Muscle of arm (tissue), 1 donor: ENCODE measurements at regions not wholly inside any gene's neighbourhood (a gene's known extent, or its start where the extent isn't known, plus 50 kb on each side); places are given as distances from the start of the nearest gene placed in this dataset.
A peak's percentile ranks its signal among the peaks of the same experiment; 100 is the strongest.
"Not testable (repeated sequence)": the region's sequence is repeated elsewhere in the genome, so short reads cannot be mapped to it uniquely, and the experiment has no call there.

Experiments
- DNase-seq: peaks from one replicate; pipeline ENCODE4 v3.0.0-alpha.2; 2013

DNA sequence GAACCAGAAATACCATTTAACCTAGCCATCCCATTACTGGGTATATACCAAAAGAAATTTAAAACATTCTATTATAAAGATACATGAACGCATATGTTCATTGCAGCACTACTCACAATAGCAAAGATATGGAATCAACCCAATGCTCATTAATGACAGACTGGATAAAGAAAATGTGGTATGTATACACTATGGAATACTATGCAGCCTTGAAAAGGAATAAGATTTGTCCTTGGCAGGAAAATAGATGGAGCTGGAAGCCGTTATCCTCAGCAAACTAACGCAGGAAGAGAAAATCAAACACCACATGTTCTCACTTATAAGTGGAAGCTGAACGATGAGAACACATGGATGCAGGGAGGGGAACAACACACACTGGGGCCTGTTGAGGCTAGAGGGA, 146.1 kb upstream of the HMGA2 start:
- not testable (repeated sequence) for DNase-seq

DNA sequence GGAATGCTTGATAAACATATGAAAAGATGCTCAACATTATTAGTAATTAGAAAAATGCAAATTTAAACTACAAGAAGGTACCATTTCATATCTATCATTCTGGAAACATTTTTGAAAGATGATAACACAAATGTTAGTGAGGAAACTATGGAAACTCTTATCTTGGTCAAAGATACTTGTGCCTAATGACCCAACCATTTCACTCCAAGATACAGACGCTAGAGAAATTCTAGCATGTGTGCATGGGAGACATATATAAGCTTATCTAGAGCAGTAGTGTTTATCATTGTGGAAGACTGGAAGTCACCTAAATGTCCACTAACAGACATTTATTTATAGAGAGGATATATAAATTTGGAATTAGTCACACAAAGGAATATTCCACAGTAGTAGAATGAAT, 143.1 kb upstream of the HMGA2 start:
- DNase-seq: no peak

DNA sequence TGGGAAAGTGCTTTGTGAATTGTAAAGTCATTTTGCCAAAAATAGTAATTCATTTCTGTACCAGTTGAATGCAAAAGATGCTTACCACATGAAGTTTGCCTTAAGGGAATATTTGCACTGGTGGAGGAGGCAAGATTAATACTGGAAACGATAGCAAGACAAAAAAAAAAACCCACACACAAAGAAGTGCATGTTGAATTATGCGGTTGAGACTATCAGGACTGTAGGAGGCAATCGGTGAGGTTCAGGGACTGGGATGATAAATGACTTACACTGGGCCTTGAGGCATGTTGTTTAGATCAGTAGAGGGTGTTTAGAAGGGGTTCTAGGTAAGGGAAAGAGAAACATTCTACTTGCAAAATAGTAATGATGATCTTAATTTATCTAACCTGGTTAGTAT, 142.2 kb upstream of the HMGA2 start:
- no peak for DNase-seq

DNA sequence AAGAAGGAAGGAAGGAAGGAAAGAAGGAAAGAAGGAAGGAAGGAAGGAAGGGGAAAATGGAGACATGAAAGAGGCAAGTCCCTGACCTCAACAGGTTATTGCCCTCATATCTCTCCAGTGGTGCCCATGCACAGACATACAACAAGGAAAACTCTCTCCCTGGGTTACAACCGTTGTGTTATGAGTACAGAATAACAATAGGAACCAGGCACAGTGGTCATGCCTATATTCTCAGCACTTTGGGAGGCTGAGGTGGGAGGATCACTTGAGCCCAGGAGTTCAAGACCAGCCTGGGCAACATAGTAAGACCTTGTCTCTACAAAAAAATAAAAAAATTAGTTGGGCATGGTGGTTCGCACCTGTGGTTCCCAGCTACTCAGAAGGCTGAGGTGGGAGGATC, 139.4 kb upstream of the HMGA2 start:
- DNase-seq: no peak

DNA sequence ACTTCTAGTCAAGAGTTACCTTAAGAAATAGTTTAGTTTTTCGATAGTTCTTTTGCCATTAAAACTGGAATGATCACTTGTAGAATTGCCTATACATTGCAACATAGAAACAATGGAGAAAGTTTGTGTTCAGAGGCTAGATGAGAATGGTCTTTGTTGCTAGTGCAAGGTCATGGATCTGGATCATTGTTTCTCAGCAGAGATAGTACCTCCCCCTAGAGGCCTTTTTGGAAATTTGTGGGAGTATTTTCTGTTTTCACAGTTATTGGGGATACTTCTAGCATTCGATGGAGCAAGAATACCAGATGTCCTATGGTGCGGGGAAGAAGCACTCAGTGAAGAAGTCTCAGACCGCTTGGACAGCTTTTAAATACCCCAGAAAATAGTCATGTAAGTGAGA, 138.8 kb upstream of the HMGA2 start:
- no peak for DNase-seq

DNA sequence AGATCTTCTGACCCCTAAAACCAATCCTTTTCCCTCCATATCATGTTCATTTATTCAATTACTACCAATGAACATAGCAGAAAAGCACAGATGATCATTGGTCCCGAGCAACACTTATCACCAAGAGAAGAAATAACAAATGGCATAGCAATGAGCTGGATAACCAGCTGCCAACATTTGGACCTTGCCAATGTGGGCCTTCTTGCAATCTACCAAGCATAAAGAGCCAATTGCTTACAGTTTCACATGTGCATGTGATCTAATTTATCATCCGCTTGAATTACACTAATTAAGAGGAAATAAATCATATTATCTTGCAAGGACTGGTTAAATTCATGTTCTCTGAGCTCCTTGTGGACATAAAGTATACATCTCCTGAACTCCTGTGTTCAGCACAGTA, 134.8 kb upstream of the HMGA2 start:
- DNase-seq: no peak

DNA sequence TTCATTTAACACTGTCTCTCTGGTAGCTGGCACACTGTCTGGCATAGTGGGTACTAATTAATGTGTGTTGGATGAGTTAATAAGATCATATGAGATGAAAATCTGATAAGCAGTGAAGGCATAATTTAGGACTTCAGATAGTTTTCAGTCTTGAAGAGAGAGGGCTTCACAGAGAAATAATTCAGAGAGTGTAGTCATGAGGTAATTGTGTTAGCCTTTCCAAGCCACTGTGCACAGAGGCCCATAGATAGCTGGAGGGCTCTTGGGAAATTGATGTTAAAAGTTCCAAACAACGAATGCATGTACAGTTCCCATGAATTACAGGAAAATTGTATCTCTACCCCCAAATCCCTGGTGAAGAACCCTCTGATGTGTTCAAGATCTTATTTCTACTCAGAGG, 133.8 kb upstream of the HMGA2 start:
- DNase-seq: no peak

DNA sequence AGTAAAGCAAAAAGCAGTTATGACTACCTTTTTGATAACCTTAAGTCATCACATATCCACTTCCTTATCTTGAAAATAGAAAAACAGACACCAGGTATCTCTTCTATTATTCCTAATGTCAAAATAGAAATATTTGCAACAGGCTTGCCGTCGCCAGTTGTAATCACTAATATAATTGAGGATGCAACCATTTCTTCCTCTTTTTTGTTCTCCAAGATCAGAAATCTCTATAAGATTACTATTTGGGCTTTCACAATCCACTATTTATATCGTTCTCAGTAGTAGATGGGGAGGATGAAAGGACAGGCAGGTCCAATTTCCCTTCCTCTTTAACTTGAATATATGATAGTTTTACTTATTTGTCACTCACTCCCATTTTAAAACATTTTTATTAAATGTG, 130.2 kb upstream of the HMGA2 start:
- DNase-seq: no peak

DNA sequence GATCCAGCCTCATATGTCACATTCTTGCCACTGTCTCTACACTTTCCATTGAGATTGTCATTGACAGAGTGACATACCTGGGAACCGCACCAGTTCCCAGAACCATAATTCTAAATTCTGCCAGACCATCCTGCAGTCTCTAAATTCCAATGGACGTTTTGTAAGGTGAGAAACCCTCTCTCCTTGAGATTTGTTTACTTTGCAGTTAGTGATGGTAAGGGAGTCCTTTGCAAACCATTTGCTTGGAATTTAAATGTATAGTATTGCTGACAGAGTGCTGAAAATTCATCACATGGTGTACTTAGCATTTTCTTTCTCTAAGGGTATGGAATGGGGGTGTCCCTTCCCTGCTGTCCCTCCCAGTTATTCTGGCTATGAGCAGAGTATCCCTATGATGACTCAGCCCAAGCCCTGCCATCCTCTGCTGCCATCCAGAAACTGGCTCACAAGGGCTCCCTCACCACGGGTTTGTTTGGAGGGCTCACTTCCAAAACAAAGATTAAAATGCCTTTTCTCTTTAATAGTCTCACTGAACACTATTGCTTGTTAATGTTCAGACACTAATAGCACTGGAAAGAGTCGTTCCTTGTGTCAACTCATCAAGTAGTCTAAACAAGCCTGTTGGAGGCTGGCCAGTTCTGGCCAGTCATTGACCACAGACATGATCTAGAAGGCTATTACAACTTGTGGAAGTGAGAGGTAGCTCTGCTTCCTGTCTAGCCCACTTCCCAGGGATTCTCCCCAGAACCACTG, 129.0 kb upstream of the HMGA2 start:
- DNase-seq: no peak

DNA sequence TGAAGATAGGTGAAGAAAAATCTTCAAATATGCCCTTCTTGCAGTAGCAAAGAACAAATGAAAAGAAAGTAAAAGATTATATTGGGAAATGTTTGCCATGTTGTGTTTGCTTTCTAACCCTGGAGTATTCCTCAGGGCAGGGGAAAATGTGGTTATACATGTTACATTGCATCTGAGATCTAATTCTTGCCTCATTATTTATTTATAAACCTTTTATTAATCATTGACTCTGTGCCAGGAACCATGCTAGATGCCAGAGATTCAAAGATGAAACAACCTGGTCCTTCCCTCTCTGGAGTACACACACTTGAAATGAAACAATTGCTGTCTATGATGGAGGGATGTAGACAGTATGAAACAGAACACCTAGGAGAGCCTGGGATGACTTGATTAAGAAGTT, 128.1 kb upstream of the HMGA2 start:
- no peak for DNase-seq

DNA sequence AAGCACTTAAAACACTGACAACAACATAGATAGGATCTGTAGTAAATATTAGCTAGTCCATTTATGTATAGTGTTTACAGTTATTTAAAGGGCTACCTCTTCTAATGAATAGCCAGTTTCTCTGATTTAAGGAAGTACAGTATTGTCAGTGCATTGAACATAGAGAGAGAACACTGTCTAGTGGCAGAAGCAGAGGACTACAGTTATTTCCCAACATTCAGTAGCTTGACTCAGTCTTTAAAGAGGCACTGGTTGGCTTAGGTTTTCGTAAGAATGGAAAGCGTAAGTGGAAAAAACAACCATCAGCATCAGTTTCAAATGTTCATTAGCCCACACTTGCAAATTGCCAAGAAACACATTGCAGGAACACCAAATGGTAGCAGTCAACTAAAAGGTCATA, 125.0 kb upstream of the HMGA2 start:
- no peak for DNase-seq

DNA sequence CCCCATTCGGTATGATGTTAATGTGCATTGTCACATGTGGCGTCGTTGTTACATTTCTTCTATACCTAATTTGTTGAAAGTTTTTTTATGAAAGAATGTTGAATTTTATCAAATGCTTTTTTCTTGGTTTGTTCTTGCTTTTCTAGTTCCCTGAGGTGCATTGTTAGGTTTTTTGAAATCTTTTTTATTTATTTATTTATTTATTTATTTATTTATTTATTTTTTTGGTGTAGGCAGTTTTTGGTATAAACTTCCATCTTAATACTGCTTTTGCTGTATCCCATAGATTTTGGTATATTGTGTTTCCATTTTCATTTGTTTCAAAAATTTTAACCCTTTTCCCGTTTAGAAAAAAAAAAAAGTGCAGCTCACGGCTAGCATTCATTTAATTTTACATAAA, 121.1 kb upstream of the HMGA2 start:
- no peak for DNase-seq

DNA sequence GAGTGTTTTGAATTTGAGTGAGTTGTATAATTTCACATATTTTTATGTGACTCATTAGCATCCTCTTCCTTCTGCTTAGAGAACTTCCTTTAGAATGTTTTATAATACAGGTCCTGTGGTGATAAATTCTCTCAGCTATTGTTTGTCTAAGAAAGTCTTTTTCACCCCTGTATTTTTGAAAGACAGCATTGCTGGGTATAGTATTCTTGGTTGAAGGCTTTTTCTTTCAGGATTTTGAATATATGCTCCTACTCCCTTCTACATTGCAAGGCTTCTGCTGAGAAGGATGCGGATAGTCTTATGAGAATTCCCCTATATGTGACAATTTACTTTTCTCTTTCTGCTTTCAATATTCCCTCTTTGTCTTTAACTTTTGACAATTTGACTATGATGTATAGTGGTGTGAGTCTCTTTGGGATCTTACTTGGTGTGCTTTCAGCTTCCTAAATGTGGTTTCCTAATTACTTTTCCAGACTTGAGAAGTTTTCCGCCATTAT, 118.9 kb upstream of the HMGA2 start:
- DNase-seq: no peak

DNA sequence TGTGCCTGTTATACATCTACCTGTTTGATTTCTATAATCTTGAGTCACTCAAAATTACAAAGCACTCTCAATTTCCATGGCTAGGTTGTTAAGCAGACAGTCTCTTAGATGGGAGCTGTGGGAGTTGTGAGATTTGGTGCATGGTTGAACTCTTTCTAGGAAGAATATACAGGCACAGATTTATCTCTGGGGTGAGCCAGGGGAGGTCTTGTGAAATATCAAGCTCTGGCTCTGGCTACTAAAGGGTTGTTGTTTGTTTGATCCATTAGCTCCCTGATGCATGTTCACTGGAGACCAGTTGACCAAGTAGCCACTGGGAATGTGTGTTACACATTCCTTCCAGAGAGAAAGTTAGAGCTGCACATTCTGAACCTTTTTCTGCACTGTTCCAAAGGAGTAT, 117.2 kb upstream of the HMGA2 start:
- no peak for DNase-seq

DNA sequence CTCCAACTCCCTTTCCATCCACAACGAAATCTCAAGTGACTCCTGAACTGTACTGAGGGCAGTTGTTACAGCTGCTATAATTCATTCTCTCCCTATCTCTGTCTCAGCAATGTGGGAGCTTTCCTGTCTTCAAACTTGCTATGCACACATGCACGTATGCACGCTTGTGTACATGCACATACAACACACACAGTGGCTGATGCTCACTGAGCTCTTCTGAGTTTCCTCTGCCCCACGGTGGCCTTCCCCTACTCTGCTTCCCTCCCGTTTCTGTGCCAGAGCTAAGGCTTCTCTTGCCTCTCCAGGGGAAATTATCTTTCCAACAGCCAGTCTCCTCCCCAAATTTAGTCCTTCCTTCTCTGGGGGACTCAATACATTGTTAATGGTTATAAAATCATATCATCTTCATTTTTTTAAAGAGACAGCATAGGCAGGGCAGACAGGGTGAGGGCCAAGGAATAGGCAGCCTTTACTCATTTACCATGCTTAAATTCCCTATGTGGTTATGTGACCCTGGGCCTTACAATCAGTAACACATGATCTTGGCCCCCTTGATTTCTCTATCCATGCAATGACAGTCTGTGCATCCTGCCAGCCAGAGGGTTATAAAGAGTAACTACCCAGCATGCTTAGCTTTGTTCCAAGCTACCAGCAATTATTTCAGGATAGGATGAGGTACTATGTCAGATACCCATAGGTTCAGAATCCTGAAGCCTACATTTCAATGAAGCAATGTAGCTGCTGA, 111.9 kb upstream of the HMGA2 start:
- no peak for DNase-seq

DNA sequence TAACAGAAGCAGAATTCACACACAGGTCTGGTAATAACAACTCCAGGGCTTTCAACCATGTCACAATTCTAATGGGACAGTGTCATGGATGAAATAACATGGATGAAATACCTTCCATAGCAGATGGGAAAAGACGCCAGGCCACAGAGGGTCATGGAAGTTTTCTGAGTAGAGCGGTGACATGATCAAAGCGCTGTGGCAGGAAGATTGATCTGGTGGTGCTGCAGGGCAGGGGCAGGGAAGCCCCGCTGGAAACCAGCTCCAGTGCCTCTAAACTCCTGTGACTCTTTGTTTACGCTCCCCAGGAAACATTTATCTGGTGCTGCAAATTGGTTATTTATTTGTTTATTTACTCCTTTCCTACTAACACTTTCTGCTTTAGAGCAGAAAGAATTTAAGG, 108.3 kb upstream of the HMGA2 start:
- no peak for DNase-seq

DNA sequence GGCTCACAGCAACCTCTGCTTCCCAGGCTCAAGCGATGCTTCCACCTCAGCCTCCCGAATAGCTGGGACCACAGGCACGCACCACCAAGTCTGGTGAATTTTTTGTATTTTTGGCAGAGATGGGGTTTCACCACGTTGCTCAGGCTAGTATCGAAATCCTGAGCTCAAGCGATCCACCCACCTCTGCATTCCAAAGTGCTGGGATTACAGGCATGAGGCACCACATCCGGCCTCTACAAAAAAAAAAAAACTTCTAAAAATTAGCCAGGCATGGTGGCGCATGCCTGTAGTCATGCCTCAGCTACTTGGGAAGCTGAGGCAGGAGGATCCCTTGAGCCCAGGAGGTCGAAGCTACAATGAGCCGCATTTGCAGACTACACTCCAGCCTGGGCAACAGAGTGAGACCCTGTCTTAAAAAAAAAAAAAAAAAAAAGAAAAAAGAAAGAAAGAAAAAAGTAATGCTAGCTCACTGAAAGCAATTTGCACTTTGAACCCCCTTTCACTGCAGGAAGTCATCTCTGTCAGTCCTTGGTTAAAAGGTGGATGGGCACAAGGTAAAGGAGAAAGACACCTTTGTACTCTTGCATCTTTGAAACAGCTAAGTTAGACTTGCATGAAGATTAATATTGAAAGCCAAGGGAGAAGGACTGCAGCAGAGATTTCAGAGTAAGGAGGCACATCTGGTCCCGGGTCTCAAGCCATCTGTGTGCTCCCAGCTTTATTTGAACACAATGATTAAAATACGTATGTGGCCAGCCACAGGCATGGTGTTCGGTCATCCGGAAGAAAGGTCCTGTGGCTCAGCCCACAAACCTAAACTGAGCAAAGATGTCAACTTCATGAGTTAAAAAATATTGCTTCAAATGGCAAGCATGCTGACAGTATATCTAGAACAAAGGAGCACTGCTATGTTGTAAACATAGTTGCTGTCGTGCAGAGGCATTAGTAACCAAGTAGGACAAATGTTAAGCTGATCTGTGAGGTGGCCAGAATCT, 103.8 kb upstream of the HMGA2 start:
- no peak for DNase-seq

DNA sequence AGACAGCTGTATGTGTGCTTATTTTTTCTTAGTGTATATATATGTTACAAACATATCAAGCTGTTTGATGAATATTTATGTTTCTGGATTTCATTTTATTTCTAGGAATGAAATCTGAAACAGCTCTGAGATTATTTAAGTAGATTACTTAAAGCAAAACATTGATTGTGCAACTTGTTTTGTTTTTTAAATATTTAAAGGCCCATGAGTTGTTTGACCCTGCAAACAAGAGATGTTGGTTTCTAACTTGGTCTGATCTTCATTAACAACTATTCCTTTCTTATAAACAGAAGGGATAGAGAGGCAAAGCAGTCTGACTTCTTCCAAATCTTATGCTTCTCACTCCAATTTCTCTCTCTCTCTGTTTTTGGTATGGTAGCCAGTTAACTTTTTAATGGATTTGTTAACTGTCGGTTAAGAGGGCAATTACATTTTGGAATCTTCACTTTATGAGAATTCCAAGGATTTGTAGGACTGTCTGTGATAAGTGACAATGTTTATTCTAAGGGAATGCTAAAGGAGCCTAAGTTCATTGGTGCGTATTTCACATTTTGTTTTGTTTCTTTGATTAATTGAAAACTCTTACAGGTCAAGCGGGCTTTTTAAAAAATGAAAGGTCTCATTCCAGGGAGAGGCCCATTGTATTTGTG, 102.6 kb upstream of the HMGA2 start:
- no peak for DNase-seq

DNA sequence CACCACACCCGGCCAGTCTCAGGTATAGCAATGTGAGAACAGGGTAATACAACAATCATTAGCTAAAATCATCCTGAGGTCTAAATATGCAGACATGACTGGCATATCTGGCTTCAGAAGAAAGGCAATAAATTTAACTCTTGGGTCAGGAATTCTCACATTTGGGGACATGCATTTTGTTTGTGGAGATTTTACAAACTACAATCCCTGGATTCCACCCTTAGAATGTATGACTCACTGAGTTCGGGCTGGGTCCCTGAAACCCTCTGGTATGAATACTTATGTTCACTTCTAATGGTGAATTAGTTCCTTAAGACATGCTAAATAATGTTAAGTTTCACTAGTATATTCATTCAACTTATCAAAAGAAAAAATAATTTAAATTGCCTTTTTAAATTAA, 98.9 kb upstream of the HMGA2 start:
- no peak for DNase-seq

DNA sequence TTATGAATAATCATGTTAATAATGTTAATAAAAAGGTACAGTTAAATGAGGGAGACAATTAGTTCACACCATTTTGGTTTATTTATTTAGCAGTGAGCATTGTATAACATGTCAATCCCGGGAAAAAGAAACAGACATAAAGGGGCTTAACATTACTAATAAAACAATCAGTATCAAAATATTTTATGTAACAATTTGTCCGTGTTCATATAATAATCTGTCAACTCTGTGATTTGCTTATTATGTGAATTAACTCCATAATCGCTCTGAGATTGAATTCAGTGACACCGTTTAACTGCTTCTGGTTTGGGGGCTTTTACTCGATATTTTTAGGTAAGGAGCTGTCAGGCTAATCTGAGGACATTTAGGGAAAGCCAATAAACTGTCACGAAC, 95.8 kb upstream of the HMGA2 start:
- peak; percentile 15 for DNase-seq

DNA sequence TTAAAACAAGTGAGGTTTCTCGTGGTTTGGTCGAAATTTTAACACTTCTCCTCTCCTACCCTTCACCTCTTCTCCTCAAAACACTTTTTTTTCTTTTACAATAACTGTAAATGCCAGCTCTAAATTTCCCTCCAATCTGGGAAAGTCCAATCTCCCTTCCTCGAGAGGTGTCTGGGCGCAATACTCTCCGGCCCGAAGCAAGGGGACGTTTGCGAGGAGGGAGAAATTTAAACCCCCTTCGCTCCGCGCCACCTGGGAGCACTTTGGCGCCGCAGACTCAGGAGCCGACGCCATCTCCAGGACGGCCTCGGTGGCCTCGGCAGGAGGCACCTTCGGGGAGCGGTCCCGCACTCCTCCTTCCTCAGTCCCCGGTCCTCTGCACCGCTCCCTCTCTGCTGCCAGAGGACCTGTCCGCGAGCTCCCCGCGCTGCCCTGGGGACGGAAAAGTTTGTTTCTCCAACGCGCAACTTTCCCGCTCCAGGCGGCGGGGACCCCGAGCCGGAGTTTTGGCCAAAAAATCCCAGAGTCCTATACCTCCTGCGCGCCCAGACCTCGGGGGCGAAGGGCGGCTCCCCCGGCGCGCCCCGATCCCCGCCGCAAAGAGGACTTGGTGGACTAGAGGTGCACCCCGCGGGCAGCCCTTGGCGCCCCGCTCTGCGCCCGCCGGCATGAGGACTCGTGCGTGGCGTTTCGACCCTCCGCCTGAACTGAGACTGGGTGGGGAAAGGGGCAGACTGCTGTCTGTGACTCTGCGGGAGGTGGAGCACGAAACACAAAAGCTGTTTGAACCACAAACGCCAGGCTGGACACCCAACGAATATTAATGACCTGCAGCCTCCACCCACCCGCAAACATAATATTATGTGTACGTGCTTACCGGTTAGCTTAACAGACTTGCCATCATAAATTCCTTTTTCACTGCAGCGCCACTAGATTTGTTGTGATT, 95.2 kb upstream of the HMGA2 start:
- peak; percentile 19 for DNase-seq
